ENCODE measurements at regions not wholly inside any gene's neighbourhood (a gene's known extent, or its start where the extent isn't known, plus 50 kb on each side); places are given as distances from the start of the nearest gene placed in this dataset.

DNA sequence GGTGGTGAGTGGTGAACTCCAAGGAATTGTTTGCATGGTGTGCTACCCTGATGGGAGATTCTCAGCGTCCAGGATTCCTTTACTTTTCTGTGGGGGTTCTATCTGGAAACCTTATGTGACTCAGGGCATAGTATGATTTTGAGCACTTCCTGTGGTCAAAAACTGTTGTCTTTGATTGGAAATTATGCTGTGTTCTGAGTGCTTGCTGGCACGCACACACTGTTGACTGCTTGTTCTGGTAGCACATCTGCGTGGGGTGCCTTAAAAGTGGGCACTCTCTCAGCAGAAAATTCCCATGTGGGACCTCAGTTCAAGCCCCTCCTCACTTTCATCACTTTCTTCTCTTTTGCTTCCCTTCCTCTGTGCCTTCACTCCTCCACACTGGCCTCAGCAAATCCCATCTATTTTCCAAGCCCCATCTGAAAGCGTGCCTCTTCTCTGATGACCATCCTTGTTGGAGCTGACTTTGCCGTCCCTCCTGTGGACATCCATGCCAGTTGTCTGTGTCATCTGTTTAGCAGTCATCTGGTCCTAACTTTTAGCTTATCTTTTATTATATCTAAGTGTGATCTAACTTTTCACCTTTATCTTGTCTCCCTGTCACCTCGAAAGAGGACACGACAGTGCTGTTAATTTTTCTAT is 56.4 kb upstream of the NPAS1 start:
- TF ChIP-seq NR3C1 (IDR thresholded peaks at IDR 0.05) (no peak), CEBPB (IDR thresholded peaks at IDR 0.05) (no peak), EP300 (IDR thresholded peaks at IDR 0.05) (no peak), RAD21 (conservative IDR thresholded peaks at IDR 0.05 in 1 of 2, IDR thresholded peaks at IDR 0.05 in 1 of 2) (no peak), JUNB (IDR thresholded peaks at IDR 0.05) (no peak), MYC (IDR thresholded peaks at IDR 0.05; ENCODE audit: borderline replicate concordance, low read length) (no peak), POLR2A (IDR thresholded peaks at IDR 0.05; ENCODE audit: low read length) (no peak), CBX2 (IDR thresholded peaks at IDR 0.05; ENCODE audit: borderline replicate concordance, low read depth) (no peak), SMC3 (IDR thresholded peaks at IDR 0.05) (no peak)
- TF ChIP-seq, protein P1, sequence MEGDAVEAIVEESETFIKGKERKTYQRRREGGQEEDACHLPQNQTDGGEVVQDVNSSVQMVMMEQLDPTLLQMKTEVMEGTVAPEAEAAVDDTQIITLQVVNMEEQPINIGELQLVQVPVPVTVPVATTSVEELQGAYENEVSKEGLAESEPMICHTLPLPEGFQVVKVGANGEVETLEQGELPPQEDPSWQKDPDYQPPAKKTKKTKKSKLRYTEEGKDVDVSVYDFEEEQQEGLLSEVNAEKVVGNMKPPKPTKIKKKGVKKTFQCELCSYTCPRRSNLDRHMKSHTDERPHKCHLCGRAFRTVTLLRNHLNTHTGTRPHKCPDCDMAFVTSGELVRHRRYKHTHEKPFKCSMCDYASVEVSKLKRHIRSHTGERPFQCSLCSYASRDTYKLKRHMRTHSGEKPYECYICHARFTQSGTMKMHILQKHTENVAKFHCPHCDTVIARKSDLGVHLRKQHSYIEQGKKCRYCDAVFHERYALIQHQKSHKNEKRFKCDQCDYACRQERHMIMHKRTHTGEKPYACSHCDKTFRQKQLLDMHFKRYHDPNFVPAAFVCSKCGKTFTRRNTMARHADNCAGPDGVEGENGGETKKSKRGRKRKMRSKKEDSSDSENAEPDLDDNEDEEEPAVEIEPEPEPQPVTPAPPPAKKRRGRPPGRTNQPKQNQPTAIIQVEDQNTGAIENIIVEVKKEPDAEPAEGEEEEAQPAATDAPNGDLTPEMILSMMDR (IDR thresholded peaks at IDR 0.05): no peak

Measured in A549 (cell line).